ENCODE measurements at regions not wholly inside any gene's neighbourhood (a gene's known extent, or its start where the extent isn't known, plus 50 kb on each side); places are given as distances from the start of the nearest gene placed in this dataset.

DNA sequence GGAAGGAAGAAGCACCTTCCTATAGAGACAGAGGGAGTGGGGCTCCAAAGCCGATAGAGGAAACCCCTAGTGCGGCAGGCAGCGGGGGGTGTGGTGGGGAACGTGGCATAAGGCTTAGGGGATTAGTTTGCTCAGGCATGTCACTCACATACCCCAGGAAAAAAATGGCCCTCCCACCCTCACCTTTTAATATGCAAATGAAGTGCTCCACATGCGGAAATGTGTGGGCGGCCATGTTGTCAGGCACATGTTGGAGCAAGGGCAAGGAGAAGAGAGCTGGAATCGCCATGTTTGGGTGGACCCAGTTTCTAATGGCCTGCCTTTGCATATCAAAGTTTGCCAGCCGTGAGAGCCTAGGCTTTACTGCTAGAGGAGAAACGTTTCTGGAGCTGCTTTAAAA lies 758.8 kb downstream of the NR2F1-AS1 start:
- no peak for DNase-seq

DNA sequence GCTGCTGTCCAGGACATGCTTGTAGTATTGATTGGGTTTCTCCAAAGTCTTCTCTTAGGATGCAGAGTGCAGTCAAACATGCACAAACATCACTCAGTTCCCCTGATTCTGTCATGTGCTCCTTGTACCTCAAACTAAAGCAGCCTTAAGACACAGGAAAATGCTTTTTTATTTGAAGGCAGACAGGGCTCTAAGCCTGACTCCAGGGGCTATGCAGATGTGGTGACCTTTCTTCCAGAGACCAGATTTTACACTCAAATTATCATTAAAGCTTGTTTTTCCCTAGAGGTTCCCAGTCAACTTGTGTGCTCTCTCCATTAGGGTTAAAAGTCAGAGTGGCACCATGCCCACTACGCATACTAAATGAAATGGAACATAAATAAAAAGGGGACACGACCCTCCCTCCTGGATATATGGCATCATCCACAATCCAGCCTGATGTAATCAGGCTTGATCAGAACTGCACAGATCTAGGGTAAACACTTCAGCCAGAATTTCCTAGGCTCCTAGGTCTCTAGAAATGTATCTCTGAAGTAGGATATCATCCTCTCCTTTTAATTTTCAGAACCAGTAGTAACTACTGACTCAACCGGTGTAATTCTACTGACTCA lies 771.1 kb downstream of the NR2F1-AS1 start:
- no peak for DNase-seq

GRCh38 chr5:92808474-92808873 lies 772.5 kb downstream of the NR2F1-AS1 start:
- no peak for DNase-seq

DNA sequence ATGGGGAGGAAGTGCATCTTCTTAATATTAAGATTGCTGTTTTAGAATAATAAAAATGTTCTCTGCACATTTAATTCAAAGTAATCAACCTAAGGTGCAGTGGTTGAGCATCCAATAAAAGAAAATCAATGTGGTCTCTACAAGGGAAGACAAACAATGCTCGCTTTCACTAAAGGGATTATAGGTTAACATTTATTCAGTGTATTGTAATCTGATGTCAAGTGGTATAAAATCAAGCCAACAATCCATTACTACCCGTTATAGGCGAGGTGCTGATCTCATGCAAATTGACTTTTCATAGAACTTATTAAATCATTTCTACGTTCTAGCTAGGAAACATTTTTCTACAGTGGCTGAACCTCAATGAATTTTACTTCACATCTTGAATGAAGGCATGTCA lies 773.9 kb downstream of the NR2F1-AS1 start:
- no peak for DNase-seq

DNA sequence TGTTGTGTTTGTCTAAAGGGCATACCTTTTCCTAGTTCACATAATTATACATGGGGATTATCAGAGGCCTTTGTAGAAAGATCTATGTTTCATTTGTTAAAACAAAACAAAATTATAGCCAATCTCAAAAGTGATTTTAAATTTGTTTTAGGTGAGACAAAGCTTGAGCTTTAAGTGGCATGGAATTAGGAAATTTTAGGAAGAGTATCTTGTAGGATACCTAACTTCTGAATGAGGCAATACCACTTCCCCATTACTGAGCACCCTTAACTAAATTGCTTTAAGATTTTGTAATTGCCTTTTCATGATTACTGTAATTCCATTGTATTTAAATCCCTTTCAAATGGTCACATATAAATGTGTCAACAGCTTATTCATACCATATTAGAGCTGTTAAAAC lies 775.6 kb downstream of the NR2F1-AS1 start:
- no peak for DNase-seq

DNA sequence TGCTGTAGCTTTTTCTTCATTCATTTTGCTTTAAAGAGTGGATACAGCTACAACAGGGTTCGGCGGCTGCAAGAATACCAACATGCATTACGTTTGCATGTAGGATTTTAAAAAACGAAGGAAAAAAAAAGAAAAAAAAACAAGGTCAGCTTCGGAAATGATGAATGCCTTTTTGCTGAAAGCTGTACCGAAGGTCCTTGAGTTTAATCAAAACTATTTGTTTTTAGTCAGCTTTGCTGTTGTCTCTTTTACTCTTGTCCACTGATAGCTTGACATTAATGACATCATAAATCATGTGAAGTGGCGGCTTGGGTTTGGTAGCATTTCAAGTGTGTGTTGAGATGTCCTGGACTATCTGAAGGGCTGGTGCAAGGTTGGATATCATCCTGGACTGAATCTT lies 779.1 kb downstream of the NR2F1-AS1 start:
- no peak for DNase-seq

DNA sequence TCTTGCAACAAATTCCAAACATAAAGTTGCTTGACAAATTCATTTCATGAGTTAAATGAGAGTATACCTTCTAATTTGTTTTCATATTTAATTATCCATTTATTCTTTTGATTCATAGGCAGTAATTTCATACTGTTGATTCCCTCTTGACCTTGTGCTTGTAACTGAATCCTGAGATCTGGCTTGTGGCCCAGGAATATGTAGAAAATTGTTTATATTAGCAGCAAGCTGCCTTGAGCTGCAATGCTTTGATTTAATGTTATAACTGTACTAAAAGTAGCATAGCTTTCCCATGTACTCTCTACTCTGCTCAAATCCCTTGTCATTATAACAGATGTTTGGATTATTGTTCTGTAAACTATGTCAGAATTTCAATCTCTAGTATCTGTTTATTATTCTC lies 780.7 kb downstream of the NR2F1-AS1 start:
- no peak for DNase-seq

DNA sequence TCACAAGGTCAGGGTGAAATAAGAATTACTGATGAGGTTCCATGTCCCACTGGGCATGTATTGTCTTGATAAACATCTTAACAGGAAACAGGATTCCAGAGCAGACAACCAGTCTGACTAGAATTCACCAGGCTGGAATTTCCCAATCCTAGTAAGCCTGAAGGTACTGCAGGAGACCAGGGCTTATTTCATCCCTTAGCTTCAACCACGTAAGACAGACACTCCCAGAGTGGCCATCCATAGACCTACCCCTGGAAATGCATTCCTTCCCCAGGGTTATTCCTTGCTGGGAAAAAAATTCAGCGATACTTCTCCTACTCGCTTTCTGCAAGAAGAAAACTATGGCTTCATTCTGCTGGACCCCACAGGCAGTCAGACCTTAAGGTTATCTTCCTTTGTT lies 785.4 kb downstream of the NR2F1-AS1 start:
- DNase-seq: no peak

- DNase-seq: no peak
Observed at GRCh38 chr5:92780057-92780456, 801.0 kb downstream of the NR2F1-AS1 start.

DNA sequence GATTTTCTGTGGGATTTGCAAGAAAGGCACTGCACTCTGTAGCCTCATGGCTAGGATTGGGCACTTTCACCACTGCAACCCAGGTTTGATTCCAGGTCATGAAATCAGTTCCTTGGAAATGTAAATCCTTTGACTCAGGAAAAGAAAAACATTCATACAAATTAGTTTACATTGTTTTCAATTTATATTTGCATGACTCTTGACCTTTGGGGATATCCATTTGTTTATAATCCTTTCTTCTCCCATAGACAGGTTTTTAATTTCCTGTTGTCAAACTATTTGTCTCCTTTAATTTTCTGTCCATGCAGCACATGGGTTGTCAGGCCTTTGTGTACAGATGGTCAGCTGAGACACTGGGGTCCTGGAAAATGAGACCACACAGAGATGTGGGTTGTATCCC lies 801.5 kb downstream of the NR2F1-AS1 start:
- DNase-seq: no peak

- no peak for DNase-seq
Observed at GRCh38 chr5:92778261-92778660, 802.8 kb downstream of the NR2F1-AS1 start.

DNA sequence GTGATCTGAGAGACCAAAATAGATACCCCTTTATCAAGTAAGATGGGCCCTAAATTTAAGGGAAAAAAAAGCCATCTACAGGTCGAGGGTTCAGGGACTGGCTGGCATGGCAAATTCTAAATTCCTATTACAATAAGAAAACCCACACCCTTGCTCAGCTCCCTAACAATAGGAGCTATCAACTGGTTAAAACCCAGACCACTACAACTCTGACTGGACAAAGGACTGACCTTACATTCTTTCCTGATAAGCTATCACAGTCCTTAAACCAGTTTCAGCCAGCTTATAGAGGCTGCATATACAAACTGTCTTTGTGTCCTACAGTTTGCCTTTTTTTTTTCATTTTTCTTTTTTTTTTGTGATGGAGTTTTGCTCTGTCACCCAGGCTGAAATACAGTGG lies 803.6 kb downstream of the NR2F1-AS1 start:
- no peak for DNase-seq

DNA sequence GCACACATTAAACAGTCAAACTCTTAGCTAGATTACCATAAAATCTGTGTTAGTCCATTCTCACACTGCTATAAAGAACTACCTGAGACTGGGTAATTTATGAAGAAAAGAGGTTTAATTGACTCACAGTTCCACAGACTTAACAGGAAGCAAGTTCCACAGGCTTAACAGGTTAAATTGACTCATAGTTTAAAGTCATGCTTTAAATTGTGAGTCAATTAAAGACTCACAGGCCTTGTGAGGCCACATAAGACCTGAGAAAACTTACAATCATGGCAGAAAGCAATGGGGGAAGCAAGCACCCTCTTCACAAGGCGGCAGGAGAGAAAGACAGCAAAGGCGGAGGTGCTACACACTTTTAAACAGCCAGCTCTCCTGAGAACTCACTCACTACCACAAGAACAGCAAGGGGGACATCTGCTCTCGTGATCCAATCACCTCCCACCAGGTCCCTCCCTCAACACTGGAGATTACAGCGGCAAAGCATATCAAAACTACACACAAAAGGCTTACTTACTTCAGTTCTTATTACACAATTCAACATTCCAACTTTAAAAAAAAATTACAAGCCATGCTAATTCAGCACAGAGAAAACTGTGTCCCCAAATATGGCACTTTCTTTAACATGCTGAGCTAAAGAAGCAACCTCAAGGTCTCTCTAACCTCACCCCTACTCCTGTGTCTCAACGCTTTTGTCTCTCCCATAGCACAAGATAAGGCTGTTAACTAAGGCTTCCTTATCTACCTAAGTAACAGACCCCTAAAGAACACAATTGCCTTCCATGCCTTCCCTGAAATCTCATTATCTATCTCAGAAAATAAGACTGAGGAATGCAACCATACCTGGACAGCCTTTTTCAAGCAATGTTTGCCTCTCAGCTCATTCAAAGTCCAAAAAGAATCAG lies 805.1 kb downstream of the NR2F1-AS1 start:
- DNase-seq: no peak

GRCh38 chr5:92769978-92770377 lies 811.0 kb downstream of the NR2F1-AS1 start:
- no peak for DNase-seq

DNA sequence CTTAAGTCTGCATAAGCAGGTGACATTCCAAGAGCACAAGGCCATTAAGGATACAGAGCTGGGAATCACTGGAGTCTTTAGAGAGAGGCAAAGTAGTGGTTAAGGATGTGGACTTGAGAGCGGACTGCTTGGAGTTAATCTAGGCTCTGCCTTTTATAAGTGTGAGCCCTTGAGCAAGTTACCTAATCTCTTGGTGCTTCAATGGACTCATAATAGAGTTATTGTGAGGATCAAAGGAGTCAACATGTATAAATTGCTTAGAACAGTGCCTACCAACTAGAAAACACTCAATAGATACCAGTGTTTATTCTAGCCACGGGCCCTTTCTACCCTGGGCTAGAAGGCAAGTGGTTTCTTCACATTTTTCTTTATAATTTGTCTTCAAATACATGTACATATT lies 819.4 kb downstream of the NR2F1-AS1 start:
- no peak for DNase-seq

- DNase-seq: no peak
Observed at GRCh38 chr5:92760550-92760949, 820.5 kb downstream of the NR2F1-AS1 start.

- no peak for DNase-seq
Observed at GRCh38 chr5:92758552-92758951, 822.5 kb downstream of the NR2F1-AS1 start.

DNA sequence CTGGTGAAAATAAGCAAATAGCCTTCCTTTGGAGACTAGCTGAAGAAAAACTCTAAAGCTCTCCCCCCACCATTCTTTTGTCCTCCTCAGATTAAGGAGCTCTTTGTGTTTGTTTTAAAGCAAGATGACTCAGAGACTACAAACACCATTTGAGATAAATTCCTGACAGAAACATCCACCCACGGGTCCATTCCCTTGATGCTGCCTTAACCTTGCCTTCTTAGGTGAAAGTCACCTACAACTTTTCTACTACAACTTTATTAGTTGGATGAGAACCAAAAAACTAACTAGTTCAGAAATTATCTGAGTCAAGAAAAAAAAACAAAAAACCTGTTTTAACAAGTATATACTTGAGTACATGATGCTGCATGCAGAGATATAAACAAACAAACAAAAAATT lies 831.1 kb downstream of the NR2F1-AS1 start:
- DNase-seq: no peak

DNA sequence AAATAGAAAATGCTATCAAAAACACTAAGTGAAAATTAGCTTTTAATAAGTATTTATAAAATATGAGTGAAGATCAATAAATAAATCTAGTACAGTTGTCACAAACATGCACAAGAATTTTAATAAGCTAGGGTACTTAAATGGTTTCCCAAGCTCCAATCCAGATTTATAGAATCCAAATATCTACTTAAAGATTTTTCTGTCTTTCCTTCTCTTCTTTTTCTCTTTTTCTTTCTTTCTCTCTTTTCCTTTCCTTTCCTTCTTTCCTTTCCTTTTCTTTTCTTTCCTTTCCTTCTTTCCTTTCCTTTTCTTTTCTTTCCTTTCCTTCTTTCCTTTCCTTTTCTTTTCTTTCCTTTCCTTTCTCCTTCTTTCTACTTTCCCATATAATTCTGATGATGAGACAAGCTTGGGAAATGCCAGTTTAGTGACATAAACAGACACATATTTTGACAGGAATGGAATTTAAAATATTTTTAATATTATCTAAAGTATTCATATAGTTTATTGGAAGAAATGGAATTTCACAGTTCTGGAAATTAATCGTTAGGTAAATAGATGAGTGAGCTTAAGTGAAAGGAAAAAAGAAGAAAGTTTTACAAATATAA lies 832.8 kb downstream of the NR2F1-AS1 start:
- DNase-seq: no peak

DNA sequence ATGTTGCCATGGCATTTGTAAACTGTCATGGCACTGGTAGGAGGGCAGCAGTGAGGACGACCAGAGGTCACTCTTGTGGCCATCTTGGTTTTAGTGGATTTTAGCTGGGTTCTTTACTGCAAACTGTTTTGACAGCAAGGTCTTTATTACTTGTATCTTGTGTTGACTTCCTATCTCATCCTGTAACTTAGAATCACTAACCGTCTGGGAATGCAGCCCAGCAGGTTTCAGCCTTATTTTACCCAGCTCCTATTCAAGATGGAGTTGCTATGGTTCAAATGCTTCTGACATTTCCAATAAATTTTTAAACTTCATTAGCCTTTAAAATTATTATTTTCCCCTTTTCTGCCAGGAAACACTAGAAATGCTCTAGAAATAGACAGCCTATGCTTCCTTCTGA lies 839.1 kb downstream of the NR2F1-AS1 start:
- no peak for DNase-seq

DNA sequence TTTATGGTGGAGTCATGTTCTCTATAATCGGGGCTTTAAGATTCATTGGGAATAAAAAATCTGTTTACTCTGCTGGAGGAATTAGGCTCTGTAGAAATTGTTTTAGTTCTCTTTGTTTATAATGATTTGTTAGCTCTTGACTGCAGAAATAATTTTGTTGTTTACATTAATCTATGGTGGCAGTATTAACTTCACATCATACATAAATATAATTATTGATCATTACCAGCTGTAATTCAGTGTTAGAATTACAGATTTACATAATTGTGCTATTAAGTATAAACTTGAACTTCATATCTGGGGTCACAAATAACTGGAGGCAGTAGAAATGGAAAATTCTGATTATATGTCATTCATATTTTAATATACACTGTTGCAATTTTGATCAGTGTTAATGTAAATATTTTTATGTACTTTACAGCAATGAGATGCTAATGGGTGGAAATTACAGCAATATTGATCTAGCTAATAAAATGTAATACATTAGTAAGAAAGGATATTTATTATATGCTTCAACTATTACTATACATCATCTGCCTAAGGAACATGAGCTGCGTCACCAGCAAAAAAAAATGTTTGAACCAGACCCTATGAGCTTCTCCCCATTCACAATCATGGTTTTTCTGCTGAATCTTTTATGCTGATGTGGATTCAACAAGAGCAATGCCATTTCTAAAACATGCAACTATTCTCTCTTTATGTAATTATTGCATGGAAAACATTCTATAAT lies 846.6 kb downstream of the NR2F1-AS1 start:
- DNase-seq: no peak

- no peak for DNase-seq
Observed at GRCh38 chr5:92730486-92730885, 850.5 kb downstream of the NR2F1-AS1 start.

Measured in nucleus accumbens (tissue), 56 donors.